Stimulated activated memory B cell treated with anti-CD40 and anti-IgM and Interleukin-4, amounts not matched to agents 10 μg/mL and 1 μg/mL and 100 μg/mL, for 72 hours (primary cell): ENCODE measurements at regions not wholly inside any gene's neighbourhood (a gene's known extent, or its start where the extent isn't known, plus 50 kb on each side); places are given as distances from the start of the nearest gene placed in this dataset.
"Not testable (repeated sequence)": the region's sequence is repeated elsewhere in the genome, so short reads cannot be mapped to it uniquely, and the experiment has no call there.

ENCODE experiments used
- ATAC-seq: fragments of 150-1000 bp; cut with Tn5 transposase; 2 replicates; pipeline ENCODE4 v1.10.0; 2021
- H3K27ac Mint-ChIP-seq: one replicate; pipeline ENCODE4 v1.8.0; 2022; ENCODE audit warnings: mild to moderate bottlenecking, mixed read lengths
- H3K27me3 Mint-ChIP-seq: one replicate; pipeline ENCODE4 v1.8.0; 2022; ENCODE audit warnings: mixed read lengths
- H3K36me3 Mint-ChIP-seq: one replicate; pipeline ENCODE4 v1.8.0; 2022; ENCODE audit warnings: mixed read lengths
- H3K4me1 Mint-ChIP-seq: one replicate; pipeline ENCODE4 v1.8.0; 2022; ENCODE audit warnings: mixed read lengths
- H3K4me3 Mint-ChIP-seq: one replicate; pipeline ENCODE4 v1.8.0; 2022; ENCODE audit warnings: mild to moderate bottlenecking, moderate library complexity, mixed read lengths
- H3K9me3 Mint-ChIP-seq: one replicate; pipeline ENCODE4 v1.8.0; 2022; ENCODE audit warnings: mixed read lengths

DNA sequence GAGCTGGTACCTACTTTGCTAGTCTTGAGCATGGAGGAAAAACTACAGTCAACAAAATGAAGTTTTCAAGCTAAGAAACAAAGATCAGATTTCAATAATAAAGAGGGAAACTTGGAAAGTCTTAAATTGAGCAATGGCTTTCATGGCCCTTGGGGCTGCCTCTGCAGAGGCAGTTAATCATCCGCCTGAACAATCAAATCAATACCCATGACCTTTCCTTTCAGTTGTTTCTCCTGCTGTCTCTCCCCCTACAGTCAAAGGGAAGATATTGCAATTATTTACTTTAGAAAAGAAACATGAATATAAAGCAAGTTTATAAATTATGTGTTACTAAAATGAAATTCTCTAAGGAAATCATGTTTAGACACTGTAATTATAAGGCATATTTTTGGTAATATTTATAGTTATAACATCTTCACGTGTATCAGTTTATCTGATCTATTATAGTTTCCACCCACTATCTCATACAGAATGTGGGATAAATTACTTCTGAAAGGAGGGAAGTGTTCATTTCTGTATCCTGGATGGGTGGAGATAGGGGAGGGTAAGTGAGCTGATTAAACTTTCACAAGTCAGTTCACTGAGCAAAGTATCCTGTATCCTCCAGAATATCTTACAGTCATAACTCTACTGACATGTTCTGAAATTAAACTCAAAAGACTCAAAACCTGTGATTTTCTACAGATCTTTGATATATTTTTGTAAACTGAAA, 72.4 kb upstream of the TSC22D1 start:
- ATAC-seq = no peak
- no peak overlapping the region for H3K27ac Mint-ChIP-seq
- no peak overlapping the region for H3K4me3 Mint-ChIP-seq

DNA sequence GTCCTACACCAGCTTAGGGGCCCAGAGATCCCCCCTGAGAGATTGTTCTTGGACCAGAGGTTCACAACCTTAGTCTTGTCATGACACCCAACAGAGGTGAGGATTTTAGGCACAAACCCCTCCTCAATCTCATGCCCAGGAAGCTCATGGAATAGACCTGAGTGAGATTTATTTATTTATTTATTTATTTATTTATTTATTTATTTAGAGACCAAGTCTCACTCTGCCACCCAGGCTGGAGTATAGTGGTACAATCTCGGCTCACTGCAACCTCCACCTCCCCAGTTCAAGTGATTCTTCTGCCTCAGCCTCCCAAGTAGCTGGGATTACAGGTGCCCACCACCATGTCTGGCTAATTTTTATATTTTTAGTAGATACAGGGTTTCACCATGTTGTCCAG, 71.4 kb upstream of the TSC22D1 start:
- H3K27ac Mint-ChIP-seq, H3K36me3 Mint-ChIP-seq, H3K4me3 Mint-ChIP-seq, H3K9me3 Mint-ChIP-seq, ATAC-seq, H3K4me1 Mint-ChIP-seq: not testable (repeated sequence)
- peaks cover 43% of the 10 kb centered on the region for H3K27me3 Mint-ChIP-seq

More for the DNA sequence above, 72.4 kb upstream of the TSC22D1 start:
- Mint-ChIP-seq H3K36me3 (no peaks in the 10 kb centered on the region), H3K9me3 (no peaks in the 10 kb centered on the region), H3K4me1 (no peaks in the 10 kb centered on the region), H3K27me3 (peaks cover 43% of the 10 kb centered on the region)

DNA sequence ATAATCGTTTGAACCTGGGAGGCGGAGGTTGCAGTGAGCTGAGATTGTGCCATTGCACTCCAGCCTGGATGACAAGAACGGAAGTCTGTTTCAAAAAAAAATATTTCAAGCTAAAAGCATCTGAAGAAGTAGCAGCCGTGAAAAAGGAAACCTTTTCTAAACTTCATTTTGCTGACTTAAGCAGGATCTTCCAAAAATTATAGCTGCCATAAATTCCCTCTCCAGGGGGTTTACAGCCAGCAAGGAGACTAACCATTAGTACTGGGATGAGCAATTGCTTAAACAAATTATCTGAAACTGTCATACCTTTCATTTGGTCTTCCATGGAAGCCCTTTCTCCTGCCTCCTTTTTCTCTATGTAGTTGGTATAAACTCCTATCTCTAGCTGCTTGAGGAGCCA, 69.9 kb upstream of the TSC22D1 start:
- H3K27me3 Mint-ChIP-seq = peaks cover 36% of the 10 kb centered on the region
- no peaks in the 10 kb centered on the region for H3K4me1 Mint-ChIP-seq
- no peak overlapping the region for H3K27ac Mint-ChIP-seq
- no peaks in the 10 kb centered on the region for H3K36me3 Mint-ChIP-seq
- H3K9me3 Mint-ChIP-seq = no peaks in the 10 kb centered on the region
- ATAC-seq = no peak
- H3K4me3 Mint-ChIP-seq = no peak overlapping the region

DNA sequence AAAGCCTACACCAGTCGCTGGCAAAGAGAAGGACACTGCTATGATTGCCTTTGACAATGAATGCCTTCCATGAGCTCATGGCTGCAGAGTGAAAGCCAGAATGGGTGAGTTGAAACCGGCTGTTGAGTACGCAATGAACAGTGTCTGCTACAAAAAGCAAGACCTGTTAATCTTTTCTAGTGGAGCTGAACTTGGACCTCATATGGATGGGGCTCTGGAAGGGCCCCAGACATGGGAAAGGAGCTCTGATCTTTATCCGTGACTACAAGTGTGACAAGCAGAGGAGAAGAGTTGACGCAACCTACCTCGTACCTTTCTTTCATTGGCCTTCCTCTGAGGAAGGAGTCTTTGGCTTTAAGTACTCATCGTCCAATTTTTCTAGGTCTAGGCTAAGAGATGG, 67.1 kb upstream of the TSC22D1 start:
- no peak for ATAC-seq
- no peaks in the 10 kb centered on the region for H3K36me3 Mint-ChIP-seq

DNA sequence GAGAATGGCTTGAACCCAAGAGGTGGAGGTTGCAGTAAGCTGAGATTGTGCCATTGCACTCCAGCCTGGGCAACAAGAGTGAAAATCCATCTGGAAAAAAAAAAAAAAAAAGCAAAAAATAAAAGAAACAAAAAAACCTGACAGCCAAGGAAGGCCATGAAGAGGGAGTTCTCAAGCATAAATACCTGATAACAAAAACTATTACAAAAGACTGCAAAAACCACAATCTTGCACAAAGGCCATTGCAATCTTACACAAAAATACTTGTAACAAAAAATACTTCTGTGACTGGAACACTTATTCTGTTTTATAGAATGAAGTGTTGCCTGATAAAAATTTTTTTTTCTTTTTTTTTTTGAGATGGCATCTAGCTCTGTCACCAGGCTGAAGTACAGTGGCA, 61.5 kb upstream of the TSC22D1 start:
- no peak for ATAC-seq
- no peak overlapping the region for H3K27ac Mint-ChIP-seq
- no peak overlapping the region for H3K4me3 Mint-ChIP-seq
- peaks cover 11% of the 10 kb centered on the region for H3K27me3 Mint-ChIP-seq
- H3K36me3 Mint-ChIP-seq = no peaks in the 10 kb centered on the region
- H3K9me3 Mint-ChIP-seq = no peaks in the 10 kb centered on the region
- no peaks in the 10 kb centered on the region for H3K4me1 Mint-ChIP-seq

More for the DNA sequence above, 67.1 kb upstream of the TSC22D1 start:
- Mint-ChIP-seq H3K4me1 (no peaks in the 10 kb centered on the region), H3K27ac (no peak overlapping the region), H3K4me3 (no peak overlapping the region), H3K27me3 (peaks cover 17% of the 10 kb centered on the region), H3K9me3 (no peaks in the 10 kb centered on the region)

DNA sequence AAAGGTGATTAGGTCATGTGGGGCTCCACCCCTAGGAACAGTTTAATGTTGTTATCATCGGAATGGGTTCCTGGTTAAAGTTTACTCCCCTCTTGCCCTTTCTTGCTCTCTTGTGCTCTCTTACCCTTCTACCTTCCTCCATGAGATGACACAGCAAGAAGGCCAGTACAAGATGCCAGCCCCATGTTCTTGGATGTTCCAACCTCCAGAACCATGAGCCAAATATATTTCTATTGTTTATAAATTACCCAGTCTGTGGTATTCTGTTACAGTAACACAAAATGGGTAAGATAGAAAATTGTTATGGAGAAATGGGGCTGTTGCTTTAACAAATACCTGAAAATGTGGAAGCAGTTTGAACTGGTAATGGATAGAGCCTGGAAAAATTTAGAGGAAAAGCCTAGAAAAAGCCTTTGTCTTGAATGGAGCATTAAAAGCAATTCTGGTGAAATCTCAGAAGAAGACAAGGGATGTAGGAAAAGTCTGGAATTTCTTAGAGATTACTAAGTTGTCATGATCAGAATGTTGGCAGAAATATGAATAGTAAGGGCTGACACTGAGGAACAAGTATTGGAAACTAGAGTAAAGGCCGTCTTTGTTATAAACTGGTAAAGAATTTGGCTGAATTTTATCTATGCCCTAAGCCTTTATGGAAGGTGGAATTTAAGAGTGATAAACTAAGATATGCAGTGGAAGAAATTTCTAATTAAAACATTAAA, 53.5 kb upstream of the TSC22D1 start:
- Mint-ChIP-seq H3K4me3 (no peak overlapping the region), H3K27ac (no peak overlapping the region), H3K4me1 (no peaks in the 10 kb centered on the region), H3K9me3 (peaks cover 3% of the 10 kb centered on the region), H3K36me3 (no peaks in the 10 kb centered on the region), H3K27me3 (peaks cover 50% of the 10 kb centered on the region)
- ATAC-seq = no peak

DNA sequence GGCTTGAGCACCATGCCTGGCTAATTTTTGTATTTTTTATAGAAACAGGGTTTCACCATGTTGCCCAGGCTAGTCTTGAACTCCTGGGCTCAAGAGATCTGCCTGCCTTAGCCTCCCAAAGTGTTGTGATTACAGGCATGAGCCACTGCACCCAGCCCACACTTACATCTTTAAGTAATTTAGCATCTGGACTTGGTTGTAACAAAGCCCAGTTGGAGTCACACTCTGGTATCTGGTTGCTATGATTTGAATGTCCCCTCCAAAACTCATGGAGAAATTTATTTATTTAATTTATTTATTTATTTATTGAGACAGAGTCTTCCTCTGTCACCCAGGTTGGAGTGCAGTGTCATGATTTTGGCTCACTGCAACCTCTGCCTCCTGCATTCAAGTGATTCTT, 52.7 kb upstream of the TSC22D1 start:
- H3K27ac Mint-ChIP-seq, H3K36me3 Mint-ChIP-seq, H3K4me3 Mint-ChIP-seq, H3K4me1 Mint-ChIP-seq, H3K9me3 Mint-ChIP-seq, ATAC-seq: not testable (repeated sequence)
- H3K27me3 Mint-ChIP-seq = peaks cover 49% of the 10 kb centered on the region

DNA sequence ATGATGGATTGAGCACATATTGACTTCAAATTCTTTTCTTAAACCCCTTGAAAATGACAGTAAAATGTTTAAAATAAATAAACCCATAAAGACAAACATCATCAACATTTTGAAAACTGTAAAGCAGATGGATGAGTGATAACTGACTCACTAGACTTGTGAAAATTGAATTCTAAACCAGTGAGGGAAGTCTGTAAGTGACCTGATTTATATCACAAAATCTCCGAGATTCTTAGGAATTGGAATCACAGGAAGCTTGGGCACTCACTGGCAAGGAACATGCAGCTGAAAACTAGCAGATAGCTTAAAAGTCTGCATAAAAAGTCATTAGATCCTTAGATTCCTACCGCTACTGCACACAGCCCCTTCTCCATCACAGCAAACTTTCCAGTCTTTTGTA, 51.3 kb upstream of the TSC22D1 start:
- Mint-ChIP-seq H3K27me3 (peaks cover 45% of the 10 kb centered on the region), H3K9me3 (peaks cover 3% of the 10 kb centered on the region), H3K4me3 (no peak overlapping the region), H3K4me1 (no peaks in the 10 kb centered on the region), H3K27ac (no peak overlapping the region), H3K36me3 (no peaks in the 10 kb centered on the region)
- no peak for ATAC-seq

DNA sequence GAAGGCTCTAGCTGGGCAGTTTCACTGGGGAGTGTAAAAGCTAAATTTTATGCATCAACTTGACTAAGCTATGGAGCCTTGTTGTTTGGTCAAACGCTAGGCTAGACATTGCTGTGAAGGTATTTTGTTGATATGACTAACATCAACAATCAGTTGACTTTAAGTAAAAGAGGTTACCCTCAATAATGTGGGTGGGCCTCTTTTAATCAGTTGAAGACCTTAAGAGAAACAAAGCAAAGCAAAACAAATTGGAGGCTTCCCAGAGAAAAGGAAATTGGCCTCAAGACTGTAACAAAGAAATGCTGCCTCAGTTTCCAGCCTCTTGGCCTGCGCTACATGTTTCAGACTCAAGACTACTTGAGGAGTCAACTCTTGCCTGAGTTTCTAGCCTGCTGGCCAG, 50.0 kb upstream of the TSC22D1 start:
- peaks cover 39% of the 10 kb centered on the region for H3K27me3 Mint-ChIP-seq
- no peaks in the 10 kb centered on the region for H3K36me3 Mint-ChIP-seq
- H3K9me3 Mint-ChIP-seq = peaks cover 3% of the 10 kb centered on the region
- no peak overlapping the region for H3K4me3 Mint-ChIP-seq
- no peak overlapping the region for H3K27ac Mint-ChIP-seq
- ATAC-seq = no peak
- H3K4me1 Mint-ChIP-seq = no peaks in the 10 kb centered on the region
